ENCODE measurements at regions not wholly inside any gene's neighbourhood (a gene's known extent, or its start where the extent isn't known, plus 50 kb on each side); places are given as distances from the start of the nearest gene placed in this dataset.
"Not testable (repeated sequence)": the region's sequence is repeated elsewhere in the genome, so short reads cannot be mapped to it uniquely, and the experiment has no call there.

DNA sequence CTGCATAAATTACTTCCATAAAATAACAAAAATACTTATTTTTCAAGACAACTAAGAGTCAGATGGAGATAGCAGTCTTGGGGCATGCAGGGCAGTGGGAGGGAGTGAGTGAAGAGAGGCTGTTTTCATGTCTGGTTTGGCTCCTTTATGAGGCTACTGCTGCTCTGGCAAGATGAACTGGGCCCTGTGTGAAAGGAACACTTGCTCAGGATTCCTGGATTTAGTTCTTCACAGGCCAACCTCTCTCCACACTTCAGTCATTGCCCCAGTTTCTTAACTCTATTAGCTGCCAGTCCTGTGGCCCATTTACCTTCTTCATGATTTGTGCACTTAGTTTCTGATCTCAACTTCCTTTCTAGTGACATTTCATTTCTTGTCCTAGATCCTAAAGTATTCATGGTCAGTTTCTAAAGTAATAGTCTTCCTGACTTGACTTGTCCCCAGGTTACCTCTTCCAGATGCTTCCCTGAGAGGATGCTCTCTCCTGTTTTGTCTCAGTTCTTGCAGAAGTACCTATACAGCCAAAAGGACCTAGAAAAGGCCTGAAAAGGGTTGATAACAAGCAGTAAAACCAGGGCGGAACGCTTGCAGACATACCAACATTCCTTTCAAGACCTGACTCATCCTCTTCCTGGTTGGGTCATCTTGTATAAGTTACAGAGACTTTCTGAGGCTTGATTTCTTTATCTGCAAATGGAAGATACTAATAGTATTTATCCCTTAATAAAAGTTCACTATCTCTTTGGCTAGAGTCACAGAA, 77.0 kb upstream of the ZFAND5 start:
- H3K9me3 Mint-ChIP-seq (ENCODE audit: unreplicated experiment): no peaks in the 10 kb centered on the region
- peak overlapping the region; percentile 24 for H3K27ac Mint-ChIP-seq (ENCODE audit: unreplicated experiment)
- no peaks in the 10 kb centered on the region for H3K27me3 Mint-ChIP-seq (ENCODE audit: unreplicated experiment)
- H3K4me1 Mint-ChIP-seq (ENCODE audit: unreplicated experiment): peaks cover 20% of the 10 kb centered on the region
- H3K36me3 Mint-ChIP-seq (ENCODE audit: unreplicated experiment): no peaks in the 10 kb centered on the region
- TF ChIP-seq CTCF (IDR thresholded peaks at IDR 0.05): no peak
- no peak overlapping the region for H3K4me3 Mint-ChIP-seq (ENCODE audit: unreplicated experiment)
- no peak for DNase-seq (ENCODE audit: extremely low spot score, unreplicated experiment)

DNA sequence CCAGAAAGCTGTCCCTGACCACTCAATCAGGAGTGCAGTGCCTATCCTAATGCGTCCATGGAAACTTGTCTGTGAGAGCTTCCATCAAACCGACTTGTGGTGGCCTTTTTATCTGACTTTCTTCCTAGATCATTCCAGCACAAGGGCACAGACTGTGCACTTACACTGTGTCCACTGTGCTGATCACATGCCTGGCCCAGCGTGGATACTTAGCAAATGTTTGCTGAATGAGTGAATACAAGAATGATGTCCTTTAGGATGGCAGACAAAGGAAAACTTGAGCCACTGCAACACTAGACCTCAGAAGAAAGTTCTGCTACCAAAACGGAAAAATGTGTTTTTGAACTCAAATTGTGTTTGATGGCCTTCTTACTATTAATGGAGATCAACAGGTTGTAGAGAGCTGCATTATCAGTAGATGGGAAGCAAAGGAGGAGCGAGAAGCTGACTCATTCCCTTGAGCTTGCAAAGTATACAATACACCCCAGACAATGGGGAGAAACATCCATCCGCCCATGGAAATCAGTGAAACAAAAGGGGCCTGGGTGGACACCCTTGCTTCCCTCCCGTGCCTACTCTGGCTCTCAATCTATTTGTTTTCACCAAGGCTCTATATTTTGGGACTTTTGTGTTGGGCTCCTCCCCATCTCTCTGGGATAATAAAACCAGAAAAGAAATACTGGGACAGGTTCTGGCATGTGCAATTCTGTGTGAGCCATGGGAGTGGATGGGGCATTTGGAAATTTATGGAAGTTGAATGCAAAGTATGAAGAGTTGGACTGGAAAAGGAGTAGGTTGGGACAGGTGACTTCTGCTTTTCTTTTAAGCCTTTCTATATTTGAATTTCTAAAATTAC, 76.2 kb upstream of the ZFAND5 start:
- TF ChIP-seq CTCF (IDR thresholded peaks at IDR 0.05): no peak
- Mint-ChIP-seq H3K27me3 (ENCODE audit: unreplicated experiment) (no peaks in the 10 kb centered on the region), H3K4me3 (ENCODE audit: unreplicated experiment) (no peak overlapping the region), H3K4me1 (ENCODE audit: unreplicated experiment) (peaks cover 20% of the 10 kb centered on the region), H3K36me3 (ENCODE audit: unreplicated experiment) (no peaks in the 10 kb centered on the region), H3K9me3 (ENCODE audit: unreplicated experiment) (no peaks in the 10 kb centered on the region), H3K27ac (ENCODE audit: unreplicated experiment) (no peak overlapping the region)
- DNase-seq (ENCODE audit: extremely low spot score, unreplicated experiment): no peak

- Mint-ChIP-seq H3K36me3 (ENCODE audit: unreplicated experiment) (no peaks in the 10 kb centered on the region), H3K4me3 (ENCODE audit: unreplicated experiment) (no peak overlapping the region), H3K4me1 (ENCODE audit: unreplicated experiment) (peaks cover 20% of the 10 kb centered on the region), H3K27me3 (ENCODE audit: unreplicated experiment) (no peaks in the 10 kb centered on the region), H3K27ac (ENCODE audit: unreplicated experiment) (no peak overlapping the region), H3K9me3 (ENCODE audit: unreplicated experiment) (no peaks in the 10 kb centered on the region)
- DNase-seq (ENCODE audit: extremely low spot score, unreplicated experiment): no peak
- TF ChIP-seq CTCF (IDR thresholded peaks at IDR 0.05): no peak
Observed at GRCh38 chr9:72440378-72440777, 75.4 kb upstream of the ZFAND5 start.

- H3K27ac Mint-ChIP-seq (ENCODE audit: unreplicated experiment): not testable (repeated sequence)
Observed at GRCh38 chr9:72433616-72434267, 68.7 kb upstream of the ZFAND5 start.

GRCh38 chr9:72431036-72431435, 66.0 kb upstream of the ZFAND5 start:
- TF ChIP-seq CTCF (IDR thresholded peaks at IDR 0.05): no peak
- H3K27ac Mint-ChIP-seq (ENCODE audit: unreplicated experiment): no peak overlapping the region
- H3K9me3 Mint-ChIP-seq (ENCODE audit: unreplicated experiment): no peaks in the 10 kb centered on the region
- H3K27me3 Mint-ChIP-seq (ENCODE audit: unreplicated experiment): no peaks in the 10 kb centered on the region
- no peaks in the 10 kb centered on the region for H3K36me3 Mint-ChIP-seq (ENCODE audit: unreplicated experiment)
- no peak for DNase-seq (ENCODE audit: extremely low spot score, unreplicated experiment)
- H3K4me1 Mint-ChIP-seq (ENCODE audit: unreplicated experiment): peaks cover 30% of the 10 kb centered on the region
- no peak overlapping the region for H3K4me3 Mint-ChIP-seq (ENCODE audit: unreplicated experiment)

More at GRCh38 chr9:72433616-72434267, 68.7 kb upstream of the ZFAND5 start:
- not testable (repeated sequence) for H3K4me3 Mint-ChIP-seq (ENCODE audit: unreplicated experiment); H3K27me3 Mint-ChIP-seq (ENCODE audit: unreplicated experiment); H3K36me3 Mint-ChIP-seq (ENCODE audit: unreplicated experiment); H3K9me3 Mint-ChIP-seq (ENCODE audit: unreplicated experiment); DNase-seq (ENCODE audit: extremely low spot score, unreplicated experiment)
- peaks cover 21% of the 10 kb centered on the region for H3K4me1 Mint-ChIP-seq (ENCODE audit: unreplicated experiment)
